Thoracic aorta (tissue), 2 donors: ENCODE measurements at regions not wholly inside any gene's neighbourhood (a gene's known extent, or its start where the extent isn't known, plus 50 kb on each side); places are given as distances from the start of the nearest gene placed in this dataset.

Source experiments
- ATAC-seq: fragments of 150-250 bp; one replicate; pipeline ENCODE4 v1.8.0; 2017; ENCODE audit warnings: low read depth; ENCODE audit not compliant: insufficient number of reproducible peaks, low FRiP score
- DNase-seq: peaks from one replicate; pipeline ENCODE4 v3.0.0-alpha.2; 2020; ENCODE audit warnings: low spot score
- H3K27ac ChIP-seq, 2 donors: fragments of 200-600 bp; sonication (generic); 1 replicate in 1 of 2; 2 replicates in 1 of 2; pipeline ENCODE4 v1.5.1; 2016; ENCODE audit warnings: mild to moderate bottlenecking in 2 of 2, moderate library complexity in 2 of 2
- H3K27me3 ChIP-seq: fragments of 200-600 bp; sonication (generic); replicated peaks from 2 replicates; pipeline ENCODE4 v1.6.0; 2016; ENCODE audit warnings: mild to moderate bottlenecking; ENCODE audit not compliant: insufficient read depth
- H3K36me3 ChIP-seq: fragments of 200-600 bp; sonication (generic); one replicate; pipeline ENCODE4 v1.5.1; 2016
- H3K4me1 ChIP-seq, 2 donors: fragments of 200-600 bp; sonication (generic); 1 replicate in 1 of 2; 2 replicates in 1 of 2; pipeline versions ENCODE4 v1.5.1 to v1.6.0; 2016; ENCODE audit warnings: low read depth in 2 of 2, mild to moderate bottlenecking in 1 of 2; ENCODE audit not compliant: control insufficient read depth in 1 of 2
- H3K4me3 ChIP-seq: fragments of 200-600 bp; sonication (generic); 2 replicates; pipeline ENCODE4 v1.5.1; 2016; ENCODE audit warnings: mild to moderate bottlenecking
- H3K9me3 ChIP-seq: fragments of 200-600 bp; sonication (generic); 2 replicates; pipeline ENCODE4 v1.5.1; 2016
- CTCF ChIP-seq: fragments of 200-600 bp; sonication (generic); IDR thresholded peaks from one replicate; pipeline ENCODE4 v1.5.1; 2019; ENCODE audit warnings: antibody characterized with exemption

GRCh38 chr4:30817447-30817846, 97.3 kb downstream of the PCDH7 start:
- Histone ChIP-seq H3K4me1 (peaks cover 22 to 26% of the 10 kb centered on the region in 2 donors), H3K4me3 (no peak overlapping the region), H3K27me3 (no peaks in the 10 kb centered on the region), H3K36me3 (no peaks in the 10 kb centered on the region), H3K27ac (no peak overlapping the region), H3K9me3 (no peaks in the 10 kb centered on the region)
- no peak for TF ChIP-seq CTCF
- ATAC-seq: no peak
- DNase-seq: no peak

- no peak for DNase-seq
- no peak for TF ChIP-seq CTCF
- no peak for ATAC-seq
- no peak overlapping the region for H3K27ac ChIP-seq
- no peaks in the 10 kb centered on the region for H3K36me3 ChIP-seq
- no peaks in the 10 kb centered on the region for H3K27me3 ChIP-seq
- peaks cover 16 to 25% of the 10 kb centered on the region in 2 donors for H3K4me1 ChIP-seq
- no peak overlapping the region for H3K4me3 ChIP-seq
- H3K9me3 ChIP-seq: no peaks in the 10 kb centered on the region
Observed at GRCh38 chr4:30818541-30818940, 98.4 kb downstream of the PCDH7 start.

- no peaks in the 10 kb centered on the region for H3K27me3 ChIP-seq
- no peaks in the 10 kb centered on the region for H3K36me3 ChIP-seq
- DNase-seq (no peak), ATAC-seq (no peak)
- no peak overlapping the region for H3K4me3 ChIP-seq
- no peak overlapping the region for H3K27ac ChIP-seq
- TF ChIP-seq CTCF: no peak
- H3K4me1 ChIP-seq: peaks cover 16 to 42% of the 10 kb centered on the region in 2 donors
- no peaks in the 10 kb centered on the region for H3K9me3 ChIP-seq
Observed at GRCh38 chr4:30821275-30821674, 101.1 kb downstream of the PCDH7 start.

- no peaks in the 10 kb centered on the region for H3K36me3 ChIP-seq
- TF ChIP-seq CTCF: no peak
- DNase-seq: no peak
- H3K27ac ChIP-seq: no peak overlapping the region
- peaks cover 16 to 46% of the 10 kb centered on the region in 2 donors for H3K4me1 ChIP-seq
- no peaks in the 10 kb centered on the region for H3K27me3 ChIP-seq
- no peak for ATAC-seq
- no peaks in the 10 kb centered on the region for H3K9me3 ChIP-seq
- no peak overlapping the region for H3K4me3 ChIP-seq
Observed at GRCh38 chr4:30821859-30822612, 101.9 kb downstream of the PCDH7 start.

GRCh38 chr4:30822911-30823551, 102.9 kb downstream of the PCDH7 start:
- ATAC-seq: no peak
- H3K9me3 ChIP-seq: no peaks in the 10 kb centered on the region
- H3K36me3 ChIP-seq: no peaks in the 10 kb centered on the region
- no peak for TF ChIP-seq CTCF
- H3K27me3 ChIP-seq: no peaks in the 10 kb centered on the region
- no peak overlapping the region for H3K27ac ChIP-seq
- no peak for DNase-seq
- H3K4me3 ChIP-seq: no peak overlapping the region
- H3K4me1 ChIP-seq: peaks cover 10 to 44% of the 10 kb centered on the region in 2 donors
